Embryonic facial prominence (tissue), 1 donor: ENCODE measurements at regions not wholly inside any gene's neighbourhood (a gene's known extent, or its start where the extent isn't known, plus 50 kb on each side); places are given as distances from the start of the nearest gene placed in this dataset.

Source experiments
- DNase-seq: peaks from one replicate; pipeline ENCODE4 v3.0.0-alpha.2; 2016; ENCODE audit errors: extremely low spot score

GRCh38 chr5:167452136-167452535 lies 839.3 kb upstream of the WWC1 start:
- DNase-seq: no peak

GRCh38 chr5:167453246-167454030 lies 838.0 kb upstream of the WWC1 start:
- DNase-seq: no peak

GRCh38 chr5:167458412-167458811 lies 833.0 kb upstream of the WWC1 start:
- no peak for DNase-seq

- no peak for DNase-seq
These were observed 830.9 kb upstream of the WWC1 start for GRCh38 chr5:167460449-167461020.

- no peak for DNase-seq
These were observed 827.5 kb upstream of the WWC1 start for GRCh38 chr5:167463939-167464338.

- no peak for DNase-seq
These were observed 824.5 kb upstream of the WWC1 start for GRCh38 chr5:167466992-167467391.

GRCh38 chr5:167472566-167473108 lies 818.8 kb upstream of the WWC1 start:
- DNase-seq: no peak

- DNase-seq: no peak
These were observed 813.3 kb upstream of the WWC1 start for GRCh38 chr5:167478188-167478587.

GRCh38 chr5:167479779-167480178 lies 811.7 kb upstream of the WWC1 start:
- DNase-seq: no peak

- DNase-seq: no peak
These were observed 810.1 kb upstream of the WWC1 start for GRCh38 chr5:167481345-167481744.

- no peak for DNase-seq
These were observed 808.9 kb upstream of the WWC1 start for GRCh38 chr5:167482555-167482954.

GRCh38 chr5:167485061-167485774 lies 806.2 kb upstream of the WWC1 start:
- DNase-seq: no peak

- no peak for DNase-seq
These were observed 803.1 kb upstream of the WWC1 start for GRCh38 chr5:167488371-167488770.

GRCh38 chr5:167489202-167489601 lies 802.2 kb upstream of the WWC1 start:
- DNase-seq: no peak

GRCh38 chr5:167503926-167504720 lies 787.3 kb upstream of the WWC1 start:
- peak; percentile 56 for DNase-seq

- DNase-seq: no peak
These were observed 783.8 kb upstream of the WWC1 start for GRCh38 chr5:167507463-167508233.

- no peak for DNase-seq
These were observed 782.4 kb upstream of the WWC1 start for GRCh38 chr5:167509076-167509475.

- no peak for DNase-seq
These were observed 780.2 kb upstream of the WWC1 start for GRCh38 chr5:167511276-167511675.

- DNase-seq: no peak
These were observed 779.3 kb upstream of the WWC1 start for GRCh38 chr5:167512111-167512510.

- DNase-seq: no peak
These were observed 778.1 kb upstream of the WWC1 start for GRCh38 chr5:167513381-167513780.

GRCh38 chr5:167514461-167514860 lies 777.0 kb upstream of the WWC1 start:
- DNase-seq: no peak
